ENCODE measurements at regions not wholly inside any gene's neighbourhood (a gene's known extent, or its start where the extent isn't known, plus 50 kb on each side); places are given as distances from the start of the nearest gene placed in this dataset.

DNA sequence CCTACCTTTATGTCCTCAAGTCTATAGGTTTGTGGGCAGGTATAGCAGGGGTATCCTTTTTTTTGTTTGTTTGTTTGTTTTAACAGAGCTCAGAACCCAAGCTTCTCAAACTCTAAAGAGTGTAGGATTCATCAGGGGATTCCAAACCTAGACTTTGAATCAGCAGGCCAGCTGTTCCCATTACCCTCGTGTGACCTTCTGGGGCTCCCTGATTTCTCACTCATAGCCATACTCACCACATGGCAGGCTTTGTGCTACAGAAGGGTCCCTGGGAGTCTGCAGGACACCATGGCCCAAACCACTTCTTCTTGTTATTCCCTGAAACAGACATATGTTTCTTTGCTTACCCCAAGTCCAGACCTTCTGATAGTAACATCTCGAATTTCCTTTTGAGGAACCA is 350.8 kb upstream of the TSHZ2 start:
- no peak for TF ChIP-seq POLR2A (IDR thresholded peaks at IDR 0.05)
- TF ChIP-seq, protein P1, sequence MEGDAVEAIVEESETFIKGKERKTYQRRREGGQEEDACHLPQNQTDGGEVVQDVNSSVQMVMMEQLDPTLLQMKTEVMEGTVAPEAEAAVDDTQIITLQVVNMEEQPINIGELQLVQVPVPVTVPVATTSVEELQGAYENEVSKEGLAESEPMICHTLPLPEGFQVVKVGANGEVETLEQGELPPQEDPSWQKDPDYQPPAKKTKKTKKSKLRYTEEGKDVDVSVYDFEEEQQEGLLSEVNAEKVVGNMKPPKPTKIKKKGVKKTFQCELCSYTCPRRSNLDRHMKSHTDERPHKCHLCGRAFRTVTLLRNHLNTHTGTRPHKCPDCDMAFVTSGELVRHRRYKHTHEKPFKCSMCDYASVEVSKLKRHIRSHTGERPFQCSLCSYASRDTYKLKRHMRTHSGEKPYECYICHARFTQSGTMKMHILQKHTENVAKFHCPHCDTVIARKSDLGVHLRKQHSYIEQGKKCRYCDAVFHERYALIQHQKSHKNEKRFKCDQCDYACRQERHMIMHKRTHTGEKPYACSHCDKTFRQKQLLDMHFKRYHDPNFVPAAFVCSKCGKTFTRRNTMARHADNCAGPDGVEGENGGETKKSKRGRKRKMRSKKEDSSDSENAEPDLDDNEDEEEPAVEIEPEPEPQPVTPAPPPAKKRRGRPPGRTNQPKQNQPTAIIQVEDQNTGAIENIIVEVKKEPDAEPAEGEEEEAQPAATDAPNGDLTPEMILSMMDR (IDR thresholded peaks at IDR 0.05) = no peak
